ENCODE measurements at regions not wholly inside any gene's neighbourhood (a gene's known extent, or its start where the extent isn't known, plus 50 kb on each side); places are given as distances from the start of the nearest gene placed in this dataset.

GRCh38 chr1:218671573-218671972, 326.4 kb downstream of the TGFB2 start:
- Histone ChIP-seq H3K27ac (no peak overlapping the region), H3K27me3 (replicated peaks in 1 of 7) (no peaks in the 10 kb centered on the region), H3K36me3 (no peaks in the 10 kb centered on the region), H3K9me3 (peaks cover 0 to 9% (median 2%) of the 10 kb centered on the region in 8 donors), H3K4me3 (no peak overlapping the region), H3K4me1 (no peaks in the 10 kb centered on the region)
- intact Hi-C loops (cut with DNase I; ENCODE audit: low total_unique reads), result no loop called here
- 61 to 71% (median 70%) methylated on average over 6 of the region's 6 CpGs for WGBS, 5 donors
- no peak for DNase-seq
- no peak for TF ChIP-seq CTCF (IDR thresholded peaks at IDR 0.05 in 8 of 11, conservative IDR thresholded peaks at IDR 0.05 in 3 of 11)
- TF ChIP-seq POLR2A (IDR thresholded peaks at IDR 0.05), result no peak
- no peak for TF ChIP-seq POLR2AphosphoS5 (IDR thresholded peaks at IDR 0.05)

- WGBS, 5 donors, result 73 to 84% (median 77%) methylated on average over 2 of the region's 2 CpGs
- intact Hi-C loops (cut with DNase I; ENCODE audit: low total_unique reads), result no loop called here
- Histone ChIP-seq H3K27me3 (replicated peaks in 1 of 7) (no peaks in the 10 kb centered on the region), H3K9me3 (peaks cover 0 to 9% (median 2%) of the 10 kb centered on the region in 8 donors), H3K4me3 (no peak overlapping the region), H3K27ac (no peak overlapping the region), H3K36me3 (no peaks in the 10 kb centered on the region), H3K4me1 (no peaks in the 10 kb centered on the region)
- TF ChIP-seq CTCF (IDR thresholded peaks at IDR 0.05 in 8 of 11, conservative IDR thresholded peaks at IDR 0.05 in 3 of 11) (no peak), POLR2AphosphoS5 (IDR thresholded peaks at IDR 0.05) (no peak)
- no peak for DNase-seq
Measured at GRCh38 chr1:218673170-218673569, 328.0 kb downstream of the TGFB2 start.

- WGBS, 5 donors, result 21 to 31% (median 28%) methylated on average over 8 to 9 of the region's 9 CpGs
- Histone ChIP-seq H3K9me3 (peaks cover 0 to 9% (median 2%) of the 10 kb centered on the region in 8 donors), H3K4me1 (no peaks in the 10 kb centered on the region), H3K27me3 (replicated peaks in 1 of 7) (no peaks in the 10 kb centered on the region), H3K27ac (no peak overlapping the region), H3K4me3 (no peak overlapping the region), H3K36me3 (no peaks in the 10 kb centered on the region)
- intact Hi-C loops (cut with DNase I; ENCODE audit: low total_unique reads), result no loop called here
- no peak for TF ChIP-seq POLR2AphosphoS5 (IDR thresholded peaks at IDR 0.05)
- TF ChIP-seq POLR2A (IDR thresholded peaks at IDR 0.05), result no peak
- TF ChIP-seq CTCF (IDR thresholded peaks at IDR 0.05 in 8 of 11, conservative IDR thresholded peaks at IDR 0.05 in 3 of 11), result no peak
- DNase-seq, result no peak
Measured at GRCh38 chr1:218674280-218674773, 329.2 kb downstream of the TGFB2 start.

- Histone ChIP-seq H3K36me3 (no peaks in the 10 kb centered on the region), H3K9me3 (no peaks in the 10 kb centered on the region), H3K27ac (no peak overlapping the region), H3K4me3 (no peak overlapping the region), H3K27me3 (replicated peaks in 1 of 7) (no peaks in the 10 kb centered on the region), H3K4me1 (no peaks in the 10 kb centered on the region)
- no peak for DNase-seq
- TF ChIP-seq CTCF (IDR thresholded peaks at IDR 0.05 in 8 of 11, conservative IDR thresholded peaks at IDR 0.05 in 3 of 11), result no peak
- no peak for TF ChIP-seq POLR2A (IDR thresholded peaks at IDR 0.05)
- TF ChIP-seq POLR2AphosphoS5 (IDR thresholded peaks at IDR 0.05), result no peak
- WGBS, 5 donors, result 64 to 77% (median 71%) methylated on average over 7 of the region's 7 CpGs
- intact Hi-C loops (cut with DNase I; ENCODE audit: low total_unique reads), result no loop called here
Measured at GRCh38 chr1:218677026-218677425, 331.9 kb downstream of the TGFB2 start.
